HepG2 (cell line): ENCODE measurements at regions not wholly inside any gene's neighbourhood (a gene's known extent, or its start where the extent isn't known, plus 50 kb on each side); places are given as distances from the start of the nearest gene placed in this dataset.

Experiments used
- ATAC-seq: fragments of 200-7000 bp; cut with Tn5 transposase; 3 replicates; pipeline ENCODE4 v1.9.1; 2020; ENCODE audit warnings: mild to moderate bottlenecking, moderate library complexity
- BruUV-seq: library from RNA; stranded (reverse); fragments of 400-500 nt; replicated peaks from 2 replicates; lab custom pipeline; 2021; lab: Mats Ljungman, UMichigan
- CTCF ChIA-PET: fragments of 300-600 bp; formaldehyde crosslinking; extraction: SDS; loops from one replicate; lab custom pipeline; 2021; ENCODE audit warnings: low total read pairs, inconsistent platforms, low intra/inter-chr PET ratio; lab: Yijun Ruan, JAX
- POLR2A ChIA-PET: fragments of 350-600 bp; sonication (Branson Sonifier 250); formaldehyde crosslinking; loops from one replicate; lab custom pipeline; 2020; ENCODE audit warnings: antibody characterized with exemption, inconsistent platforms; lab: Yijun Ruan, JAX
- DNase-seq: peaks from one replicate; pipeline ENCODE4 v3.0.0-alpha.2; 2015; ENCODE audit warnings: low spot score
- FAIRE-seq: peaks from 3 replicates; lab custom pipeline; 2011; peaks lifted over from hg19 to GRCh38; lab: Jason Lieb, UNC
- H2AFZ ChIP-seq: one replicate; pipeline ENCODE4 v1.6.1; 2011; ENCODE audit warnings: low read length, inconsistent platforms
- H3K27ac ChIP-seq: fragments of 300-600 bp; 3 replicates; pipeline ENCODE4 v1.8.0; 2011; ENCODE audit warnings: mixed run types, mild to moderate bottlenecking, mixed read lengths, low read length, inconsistent platforms; ENCODE audit not compliant: insufficient read depth; ENCODE audit errors: extremely low read length
- H3K27me3 ChIP-seq, 2 experiments: fragments of 200-600 bp in 1 of 2; 2 replicates in 1 of 2; 3 replicates in 1 of 2; pipeline versions ENCODE4 v1.6.0 to v1.8.0; 2011; ENCODE audit warnings: low read length in 2 of 2, mild to moderate bottlenecking in 2 of 2, moderate library complexity in 2 of 2, inconsistent platforms in 1 of 2; ENCODE audit not compliant: insufficient read depth in 2 of 2, control insufficient read depth in 1 of 2
- H3K36me3 ChIP-seq, 2 experiments: fragments of 200-600 bp in 1 of 2; replicated peaks in 1 of 2; 2 replicates in 1 of 2; 3 replicates in 1 of 2; pipeline versions ENCODE4 v1.5.1 to v1.8.0; 2011; ENCODE audit warnings: low read length in 2 of 2, inconsistent platforms in 1 of 2; ENCODE audit not compliant: insufficient read depth in 2 of 2, control insufficient read depth in 1 of 2
- H3K4me1 ChIP-seq: 2 replicates; pipeline ENCODE4 v1.5.1; 2012; ENCODE audit warnings: low read length, inconsistent platforms; ENCODE audit not compliant: insufficient read depth
- H3K4me2 ChIP-seq: 2 replicates; pipeline ENCODE4 v1.6.0; 2011; ENCODE audit warnings: low read depth, low read length, inconsistent platforms
- H3K4me3 ChIP-seq, 3 experiments: fragments of 200-600 bp in 1 of 3; sonication (generic), shearing (Covaris generic) in 1 of 3; replicated peaks in 1 of 3; 2 replicates each; pipeline ENCODE4 v1.5.1; 2011 to 2016; ENCODE audit warnings: low read length in 3 of 3, inconsistent platforms in 2 of 3, low read depth in 2 of 3, mild to moderate bottlenecking in 2 of 3, control low read depth in 1 of 3, mixed read lengths in 1 of 3; ENCODE audit not compliant: insufficient read depth in 1 of 3
- H3K79me2 ChIP-seq: one replicate; pipeline ENCODE4 v1.6.1; 2011; ENCODE audit warnings: low read length, inconsistent platforms; ENCODE audit not compliant: insufficient read depth
- H3K9ac ChIP-seq: 2 replicates; pipeline ENCODE4 v1.6.0; 2011; ENCODE audit warnings: mild to moderate bottlenecking, low read depth, low read length, inconsistent platforms; ENCODE audit not compliant: insufficient read depth
- H3K9me3 ChIP-seq: 2 replicates; pipeline ENCODE4 v1.5.1; 2012; ENCODE audit warnings: mild to moderate bottlenecking, low read length
- H4K20me1 ChIP-seq: 2 replicates; pipeline ENCODE4 v1.6.0; 2011; ENCODE audit warnings: inconsistent platforms, mild to moderate bottlenecking, low read length, moderate library complexity; ENCODE audit not compliant: insufficient read depth
- DDIT3 ChIP-seq: sonication (generic); formaldehyde crosslinking; IDR thresholded peaks from 2 replicates; pipeline ENCODE4 v1.4.0; 2020; ENCODE audit warnings: mild to moderate bottlenecking, missing genetic modification reagents
- GLMP ChIP-seq: sonication (generic); formaldehyde crosslinking; IDR thresholded peaks from 2 replicates; pipeline ENCODE4 v1.9.0; 2021; ENCODE audit warnings: missing genetic modification reagents, mild to moderate bottlenecking, borderline replicate concordance
- GPN1 ChIP-seq: sonication (generic); formaldehyde crosslinking; IDR thresholded peaks from 2 replicates; pipeline ENCODE4 v1.5.1; 2020; ENCODE audit warnings: missing genetic modification reagents, borderline replicate concordance
- HCFC1 ChIP-seq: fragments of 150-350 bp; IDR thresholded peaks from 2 replicates; pipeline ENCODE4 v1.6.1; 2014; ENCODE audit warnings: low read depth, low read length
- IRX3 ChIP-seq: sonication (generic); formaldehyde crosslinking; IDR thresholded peaks from 2 replicates; pipeline ENCODE4 v1.8.1; 2023; ENCODE audit warnings: mild to moderate bottlenecking, low read depth, missing genetic modification reagents, borderline replicate concordance
- NFRKB ChIP-seq: fragments of 450-650 bp; IDR thresholded peaks from 2 replicates; pipeline ENCODE4 v1.6.1; 2017
- PITX1 ChIP-seq: sonication (generic); formaldehyde crosslinking; IDR thresholded peaks from 2 replicates; pipeline ENCODE4 v1.5.1; 2020; ENCODE audit warnings: mild to moderate bottlenecking, missing genetic modification reagents
- REL ChIP-seq: sonication (generic); formaldehyde crosslinking; conservative IDR thresholded peaks from 2 replicates; pipeline ENCODE4 v1.8.0; 2022; ENCODE audit warnings: mild to moderate bottlenecking, missing genetic modification reagents, moderate library complexity
- RELA ChIP-seq: sonication (generic); formaldehyde crosslinking; IDR thresholded peaks from 2 replicates; pipeline ENCODE4 v1.4.0; 2020; ENCODE audit warnings: missing genetic modification reagents
- TRIM22 ChIP-seq: fragments of 450-650 bp; IDR thresholded peaks from 2 replicates; pipeline ENCODE4 v1.6.1; 2017
- ZFP36L1 ChIP-seq: sonication (generic); formaldehyde crosslinking; IDR thresholded peaks from 2 replicates; pipeline ENCODE4 v1.8.0; 2022; ENCODE audit warnings: mild to moderate bottlenecking, missing genetic modification reagents, moderate library complexity
- ZFYVE20 ChIP-seq: sonication (generic); formaldehyde crosslinking; IDR thresholded peaks from 2 replicates; pipeline ENCODE4 v1.8.0; 2023; ENCODE audit warnings: low read depth, mild to moderate bottlenecking, moderate library complexity, missing genetic modification reagents, borderline replicate concordance
- ZMYM3 ChIP-seq: sonication (generic); formaldehyde crosslinking; IDR thresholded peaks from 2 replicates; pipeline ENCODE4 v1.5.1; 2020; ENCODE audit warnings: mild to moderate bottlenecking, missing genetic modification reagents
- ZNF281 ChIP-seq: sonication (generic); formaldehyde crosslinking; IDR thresholded peaks from 2 replicates; pipeline ENCODE4 v1.4.0; 2020; ENCODE audit warnings: missing genetic modification reagents, borderline replicate concordance
- ZNF33A ChIP-seq: sonication (generic); formaldehyde crosslinking; IDR thresholded peaks from 2 replicates; pipeline ENCODE4 v1.5.1; 2020; ENCODE audit warnings: missing genetic modification reagents, mild to moderate bottlenecking, moderate library complexity, borderline replicate concordance
- ZNF543 ChIP-seq: sonication (generic); formaldehyde crosslinking; IDR thresholded peaks from 2 replicates; pipeline ENCODE4 v1.4.0; 2020; ENCODE audit warnings: mild to moderate bottlenecking, missing genetic modification reagents
- ZNF775 ChIP-seq: sonication (generic); formaldehyde crosslinking; IDR thresholded peaks from 2 replicates; pipeline ENCODE4 v1.4.0; 2020; ENCODE audit warnings: missing genetic modification reagents, mild to moderate bottlenecking, moderate library complexity, borderline replicate concordance
- ZNF816 ChIP-seq: sonication (generic); formaldehyde crosslinking; IDR thresholded peaks from 2 replicates; pipeline ENCODE4 v1.8.0; 2022; ENCODE audit warnings: missing genetic modification reagents, mild to moderate bottlenecking, borderline replicate concordance
- WGBS: methylation state at CpG from one replicate; pipeline ENCODE4 v1.1.6; 2017; ENCODE audit warnings: low lambda C conversion rate; 5-methylcytosine and 5-hydroxymethylcytosine counted together
- in situ Hi-C: cut with HindIII; loops from 2 replicates; pipeline ENCODE4 v1.10.0; 2017; ENCODE audit warnings: low pct_unique_long_range_greater_than_20kb; ENCODE audit not compliant: extremely low pct_ligation_motif_present
- intact Hi-C: fragments of 100-400 bp; cut with micrococcal nuclease; formaldehyde crosslinking; loops from one replicate; pipeline ENCODE4 v1.10.0; 2022; ENCODE audit not compliant: unreplicated experiment

- in situ Hi-C loops: no loop called here
- FAIRE-seq (no peak), DNase-seq (no peak), ATAC-seq (no peak)
- Histone ChIP-seq H3K4me1 (no peaks in the 10 kb centered on the region), H2AFZ (no peak overlapping the region), H3K27ac (no peak overlapping the region), H4K20me1 (no peaks in the 10 kb centered on the region), H3K79me2 (no peaks in the 10 kb centered on the region), H3K4me3 (no peak overlapping the region), H3K9ac (no peak overlapping the region), H3K4me2 (no peak overlapping the region), H3K27me3 (no peaks in the 10 kb centered on the region)
- intact Hi-C loops: no loop called here
- 25% methylated on average over 4 of the region's 4 CpGs for WGBS
- BruUV-seq: no TSS peak
- no peak for TF ChIP-seq DDIT3 (CRISPR knock-in tag)
- TF ChIP-seq ZNF816 (CRISPR knock-in tag): no peak
- TF ChIP-seq HCFC1: no peak
- no peak for TF ChIP-seq ZNF281 (CRISPR knock-in tag)
- no peak for TF ChIP-seq ZMYM3 (CRISPR knock-in tag)
- no peak for TF ChIP-seq ZNF775 (CRISPR knock-in tag)
- TF ChIP-seq NFRKB: no peak
- TF ChIP-seq TRIM22: no peak
- no peak for TF ChIP-seq IRX3 (CRISPR knock-in tag)
- TF ChIP-seq PITX1 (CRISPR knock-in tag): no peak
- no peak for TF ChIP-seq ZNF543
- TF ChIP-seq REL (CRISPR knock-in tag): no peak
- TF ChIP-seq ZFYVE20 (CRISPR knock-in tag): no peak
- no peak for TF ChIP-seq ZNF33A (CRISPR knock-in tag)
- TF ChIP-seq RELA: no peak
- TF ChIP-seq GPN1 (CRISPR knock-in tag): no peak
- TF ChIP-seq ZFP36L1 (CRISPR knock-in tag): no peak
- no peak for TF ChIP-seq GLMP (CRISPR knock-in tag)
- TF ChIP-seq, all 625 proteins: peak for 0
- H3K36me3 ChIP-seq: no peaks in the 10 kb centered on the region
- ChIA-PET CTCF (no interaction called here), POLR2A (no interaction called here)
- H3K9me3 ChIP-seq: no peaks in the 10 kb centered on the region
Observed at GRCh38 chrX:13215729-13216128, 104.1 kb downstream of the ATXN3L start.
